HG03159 (cell line): ENCODE measurements at regions not wholly inside any gene's neighbourhood (a gene's known extent, or its start where the extent isn't known, plus 50 kb on each side); places are given as distances from the start of the nearest gene placed in this dataset.
"Not testable (repeated sequence)": the region's sequence is repeated elsewhere in the genome, so short reads cannot be mapped to it uniquely, and the experiment has no call there.

Experiments
- ATAC-seq: cut with Tn5 transposase; IDR thresholded peaks from one replicate; pipeline ENCODE4 v1.9.1; 2021; ENCODE audit warnings: mild to moderate bottlenecking, moderate library complexity; ENCODE audit not compliant: unreplicated experiment

- ATAC-seq = no peak
These were observed 354.1 kb downstream of the TXNL1 start for GRCh38 chr18:56284319-56284718.

- no peak for ATAC-seq
These were observed 355.1 kb downstream of the TXNL1 start for GRCh38 chr18:56283316-56283715.

DNA sequence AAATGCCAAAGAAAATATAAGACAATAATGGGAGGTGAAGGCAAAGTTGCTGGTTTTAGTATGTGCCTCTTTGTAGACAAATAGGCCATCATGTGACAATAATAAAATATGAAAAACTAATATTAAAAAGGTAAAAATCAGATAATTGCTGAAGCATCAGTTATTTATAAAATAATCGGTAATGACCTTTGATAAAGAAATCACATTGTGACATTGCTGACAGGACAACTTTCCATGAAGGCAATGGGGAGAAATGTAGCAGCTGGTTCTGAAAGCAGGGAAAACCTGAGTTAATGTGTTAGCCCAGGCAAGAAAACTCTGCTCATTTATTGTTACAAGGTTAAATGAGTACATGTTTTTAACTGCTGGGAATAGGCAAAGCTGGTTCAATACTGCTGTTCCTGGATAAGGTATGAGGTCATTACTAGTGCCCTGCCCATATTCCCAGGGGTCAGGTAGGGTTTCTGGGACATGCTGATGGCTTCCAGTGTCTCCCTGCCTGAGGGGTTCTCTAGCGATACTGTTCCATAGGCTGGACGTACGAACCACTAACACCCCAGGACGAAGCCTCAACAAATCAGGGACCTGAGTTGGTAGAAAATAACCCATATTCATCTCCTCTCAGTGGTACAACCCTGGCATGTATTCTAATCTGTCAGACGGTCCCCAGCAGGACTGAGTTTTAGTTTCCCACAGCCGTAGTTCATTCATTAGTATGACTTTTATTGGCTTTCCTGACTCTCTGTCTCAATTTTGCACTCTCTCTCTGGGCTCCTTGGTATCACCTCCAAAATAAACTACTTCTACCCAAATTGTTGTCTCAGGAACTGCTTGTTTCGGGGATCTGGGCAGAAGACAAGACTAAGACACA, 355.9 kb downstream of the TXNL1 start:
- no peak for ATAC-seq

DNA sequence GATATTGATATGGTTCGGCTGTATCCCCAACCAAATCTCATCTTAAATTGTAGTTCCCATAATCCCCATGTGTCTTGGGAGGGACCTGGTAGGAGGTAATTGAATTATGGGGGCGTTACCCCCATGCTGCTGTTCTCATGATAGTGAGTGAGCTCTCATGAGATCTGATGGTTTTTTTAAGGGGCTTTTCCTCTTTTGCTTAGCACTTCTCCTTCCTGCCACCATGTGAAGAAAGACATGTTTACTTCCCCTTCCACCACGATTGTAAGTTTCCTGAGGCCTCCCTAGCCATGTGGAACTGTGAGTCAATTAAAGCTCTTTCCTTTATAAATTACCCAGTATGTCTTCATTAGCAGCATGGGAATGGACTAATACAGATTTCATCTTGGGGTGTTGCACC, 358.6 kb downstream of the TXNL1 start:
- not testable (repeated sequence) for ATAC-seq

DNA sequence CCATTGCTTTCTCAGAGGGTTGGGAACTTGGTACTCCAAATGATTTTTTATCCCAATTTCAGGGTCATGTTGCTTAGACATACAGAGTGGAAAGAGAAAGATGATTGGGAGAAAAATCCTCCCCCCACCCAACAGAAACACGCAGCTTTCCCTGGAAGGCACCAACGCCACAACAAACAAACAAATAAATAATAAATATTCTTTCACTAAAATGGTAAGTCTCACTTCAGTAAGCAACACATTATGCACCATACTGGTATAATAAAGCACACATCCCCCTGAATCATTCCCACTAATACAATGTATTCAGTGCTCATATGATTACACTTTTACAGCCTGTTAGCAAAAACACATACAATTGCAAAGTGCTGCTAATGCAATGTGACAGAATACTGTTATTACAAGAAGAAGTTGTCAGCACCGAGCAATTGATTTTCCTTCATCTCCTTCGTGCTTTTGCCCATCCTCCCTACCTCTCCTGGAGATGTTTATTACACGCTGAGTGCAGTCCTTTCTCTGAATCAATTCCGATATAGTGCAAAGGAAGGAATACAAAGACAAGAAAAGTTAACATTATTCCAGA, 359.9 kb downstream of the TXNL1 start:
- no peak for ATAC-seq

DNA sequence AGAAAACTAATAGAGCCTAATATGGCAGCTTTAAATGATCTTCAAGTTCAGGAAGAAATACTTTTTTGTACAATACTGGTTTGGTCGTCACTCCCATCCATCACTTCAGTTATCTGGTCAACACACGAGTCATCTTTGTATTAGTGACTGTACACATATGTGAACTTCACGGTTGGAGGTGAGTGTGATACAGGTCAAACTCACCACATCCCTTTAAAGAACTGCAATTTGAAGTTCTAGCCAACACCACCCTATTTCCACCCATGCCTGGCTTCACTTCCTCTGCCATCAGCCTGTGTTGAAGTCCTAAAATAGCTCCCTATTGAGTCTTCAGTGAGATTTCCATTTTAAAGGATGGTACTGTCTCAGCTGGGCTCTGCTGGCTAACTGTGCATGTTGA, 361.9 kb downstream of the TXNL1 start:
- no peak for ATAC-seq

DNA sequence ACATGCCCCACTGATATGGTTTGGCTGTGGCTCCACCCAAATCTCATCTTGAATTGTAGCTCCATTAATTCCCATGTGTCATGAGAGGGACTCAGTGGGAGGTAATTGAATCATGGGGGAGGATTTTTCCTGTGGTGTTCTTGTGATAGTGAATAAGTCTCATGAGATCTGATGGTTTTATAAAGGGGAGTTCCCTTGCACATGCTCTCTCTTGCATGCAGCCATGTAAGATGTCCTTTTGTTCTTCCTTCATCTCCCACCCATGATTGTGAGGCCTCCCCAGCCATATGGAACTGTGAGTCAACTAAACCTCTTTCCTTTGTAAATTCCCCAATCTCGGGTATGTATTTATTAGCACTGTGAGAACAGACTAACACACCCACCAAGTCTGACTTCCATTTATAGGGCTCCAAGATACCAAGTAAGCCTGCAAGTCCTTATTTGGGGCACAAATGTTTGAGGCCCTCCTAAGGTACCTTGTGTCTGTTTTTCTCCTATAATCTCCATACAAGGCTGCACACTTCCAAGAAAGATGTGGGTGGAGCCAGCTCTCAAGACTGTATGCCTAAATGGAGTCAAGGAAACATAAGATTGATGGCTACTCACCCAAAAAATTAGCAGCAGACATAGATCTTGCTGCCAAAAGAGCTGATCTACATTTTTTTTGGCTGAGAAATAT, 364.7 kb downstream of the TXNL1 start:
- no peak for ATAC-seq

- no peak for ATAC-seq
These were observed 367.6 kb downstream of the TXNL1 start for GRCh38 chr18:56270671-56271250.

- ATAC-seq = no peak
These were observed 368.4 kb downstream of the TXNL1 start for GRCh38 chr18:56269958-56270357.

GRCh38 chr18:56268952-56269351, 369.4 kb downstream of the TXNL1 start:
- no peak for ATAC-seq

DNA sequence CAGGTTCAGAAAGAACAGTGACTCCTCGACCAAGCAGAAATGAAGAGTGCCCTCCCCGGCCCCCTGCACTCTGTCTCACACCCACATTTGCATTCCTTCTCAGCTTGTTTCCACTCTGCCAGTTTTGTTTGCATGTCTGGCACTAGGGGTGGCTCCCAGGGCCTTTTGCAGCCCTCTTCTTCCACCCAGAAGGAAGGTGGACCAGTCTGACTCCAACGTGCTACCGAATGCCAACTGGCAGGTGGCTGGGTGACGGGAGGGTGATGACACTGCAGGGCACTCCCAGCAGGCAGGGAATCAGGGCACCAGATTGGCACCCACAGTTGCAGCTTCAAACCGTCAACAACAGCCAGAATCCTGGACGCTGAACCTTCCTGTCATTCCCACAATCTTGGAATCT, 371.1 kb downstream of the TXNL1 start:
- no peak for ATAC-seq

DNA sequence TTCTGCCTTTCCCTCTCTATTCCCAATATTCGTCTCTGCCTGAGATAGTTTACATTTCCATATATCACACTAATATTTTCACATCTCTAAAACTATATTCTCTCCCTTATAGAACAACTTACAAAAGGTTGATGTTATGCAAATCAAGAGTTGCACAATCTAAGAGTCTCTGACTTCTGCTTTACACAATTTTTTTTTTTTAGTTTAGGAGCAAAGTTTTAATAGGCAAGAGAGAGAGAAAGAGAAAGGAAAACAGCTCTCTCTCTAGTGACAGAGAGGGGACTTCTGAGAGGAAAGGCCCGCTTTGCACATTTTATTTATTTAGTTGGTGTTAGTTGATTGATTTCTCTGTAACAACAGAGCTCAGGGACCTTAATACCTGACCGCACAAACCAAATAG, 380.2 kb downstream of the TXNL1 start:
- ATAC-seq = no peak

DNA sequence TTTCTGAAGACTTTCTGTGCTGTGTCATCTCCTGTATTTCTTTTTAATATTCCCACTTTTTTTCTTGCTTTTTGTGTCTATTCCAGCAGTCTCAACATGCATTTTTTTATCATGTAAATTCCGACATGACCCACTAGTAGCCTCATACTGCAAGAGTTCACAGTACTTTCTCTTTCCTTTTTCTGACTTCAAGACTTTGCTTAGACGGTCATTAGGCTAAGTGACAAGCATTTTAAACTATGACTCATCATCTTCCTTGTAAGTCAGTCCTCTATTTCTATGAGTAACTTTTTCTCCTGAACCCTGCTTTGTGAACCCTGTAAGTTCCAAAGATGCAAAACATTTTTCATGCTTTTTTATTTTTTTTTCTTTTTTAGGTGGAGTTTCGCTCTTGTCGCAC, 381.2 kb downstream of the TXNL1 start:
- peak; percentile 76 for ATAC-seq

DNA sequence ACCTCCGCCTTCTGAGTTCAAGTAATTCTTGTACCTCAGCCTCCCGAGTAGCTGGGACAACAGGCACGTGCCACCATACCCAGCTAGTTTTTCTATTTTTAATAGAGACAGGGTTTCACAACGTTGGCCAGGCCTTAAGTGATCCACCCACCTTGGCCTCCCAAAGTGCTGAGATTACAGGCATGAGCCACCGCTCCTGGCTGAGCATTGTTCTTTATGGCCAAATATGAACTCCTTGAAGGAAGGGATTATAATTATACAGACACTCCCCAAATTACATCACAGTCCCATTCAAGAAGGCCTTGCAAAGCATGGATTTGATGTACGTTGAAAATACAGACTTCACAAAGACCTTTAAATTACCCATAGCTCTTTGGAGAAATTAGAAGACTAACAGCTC, 381.7 kb downstream of the TXNL1 start:
- no peak for ATAC-seq

DNA sequence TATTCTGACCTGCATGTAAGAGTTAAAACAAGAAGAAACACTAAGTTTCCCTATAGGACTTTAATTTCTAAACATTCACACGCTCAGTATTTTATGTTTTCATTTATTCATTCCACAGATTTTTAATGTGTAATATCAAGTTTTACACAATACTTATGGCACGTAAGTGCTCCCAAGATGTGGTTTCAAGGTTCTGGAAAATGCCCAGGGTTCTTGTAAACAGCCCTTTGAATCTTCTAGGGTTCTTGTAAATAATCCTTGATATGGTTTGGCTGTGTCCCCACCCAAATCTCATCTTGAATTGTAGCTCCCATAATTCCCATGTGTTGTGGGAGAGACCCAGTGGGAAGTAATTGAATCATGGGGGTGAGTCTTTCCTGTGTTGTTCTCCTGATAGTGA, 383.0 kb downstream of the TXNL1 start:
- ATAC-seq = no peak

DNA sequence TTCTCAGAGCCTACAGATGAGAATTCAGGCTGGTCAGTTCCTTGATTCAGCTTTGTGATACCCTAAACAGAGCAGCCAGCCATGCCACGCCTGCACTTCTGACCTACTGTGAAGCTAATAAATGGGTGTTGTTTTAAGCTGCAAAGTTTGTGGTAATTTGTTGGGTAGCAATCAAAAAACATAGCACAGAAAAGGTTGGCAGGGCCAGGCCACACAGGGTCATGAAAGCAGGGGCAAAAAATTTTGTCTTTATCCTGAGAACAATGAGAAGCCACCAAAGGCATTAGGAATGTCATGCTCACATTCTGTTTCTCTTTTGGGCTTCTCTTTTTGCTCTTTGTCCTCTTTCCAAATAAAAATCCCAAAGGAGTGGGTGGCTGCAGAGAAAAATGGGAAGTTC, 385.9 kb downstream of the TXNL1 start:
- ATAC-seq = no peak

DNA sequence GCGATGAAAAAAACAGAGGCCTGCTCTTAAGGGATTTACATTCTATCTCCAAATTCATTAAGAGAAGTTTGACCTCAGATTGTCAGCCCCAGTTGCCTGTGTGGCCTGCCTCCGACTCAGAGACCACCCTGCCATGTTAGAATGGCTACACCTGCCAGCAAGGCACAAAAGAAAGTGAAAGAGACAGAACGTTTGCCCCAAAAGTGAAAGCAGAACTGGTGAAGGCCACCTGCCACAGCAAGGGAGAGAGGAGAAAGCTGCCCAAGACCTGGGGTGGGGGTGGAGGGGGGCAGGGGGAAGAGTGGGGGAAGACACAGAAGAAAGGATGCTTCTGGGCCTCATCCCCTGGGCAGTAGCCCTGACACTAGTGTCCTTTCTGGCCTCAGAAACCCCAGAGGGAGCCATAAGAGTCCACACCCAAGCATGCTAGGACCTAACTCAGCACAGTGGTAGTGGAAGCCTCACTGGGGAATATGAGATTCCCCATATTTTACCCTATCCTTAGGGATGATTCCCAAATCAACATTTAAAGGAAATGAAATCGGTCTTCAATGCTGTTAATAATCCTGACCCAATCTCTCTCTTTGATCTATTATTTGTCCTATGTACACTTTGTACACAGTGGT, 389.7 kb downstream of the TXNL1 start:
- ATAC-seq = peak; percentile 99

- ATAC-seq = no peak
These were observed 391.5 kb downstream of the TXNL1 start for GRCh38 chr18:56246916-56247315.

GRCh38 chr18:56245866-56246580, 392.4 kb downstream of the TXNL1 start:
- ATAC-seq = no peak

DNA sequence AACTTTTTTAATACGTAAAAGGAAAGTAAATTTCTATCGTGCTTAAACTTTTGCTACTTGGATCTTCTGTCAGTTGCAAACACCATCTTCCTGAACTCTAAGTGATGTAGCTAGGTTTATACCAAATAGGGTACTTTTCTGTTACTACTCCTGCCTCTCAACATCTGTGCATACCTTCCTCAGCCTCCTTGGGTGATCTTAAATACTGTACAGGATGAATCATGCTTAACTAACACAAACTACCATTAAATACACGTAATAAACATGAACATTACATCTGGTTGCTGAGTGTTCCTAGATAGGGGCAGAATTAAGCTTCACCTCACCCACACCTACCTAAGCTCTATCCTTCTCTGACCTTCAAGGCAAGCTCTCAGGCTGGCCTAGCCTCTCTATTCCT, 398.0 kb downstream of the TXNL1 start:
- no peak for ATAC-seq

- ATAC-seq = no peak
These were observed 399.8 kb downstream of the TXNL1 start for GRCh38 chr18:56238576-56238975.
